HG03103 (cell line): ENCODE measurements at regions not wholly inside any gene's neighbourhood (a gene's known extent, or its start where the extent isn't known, plus 50 kb on each side); places are given as distances from the start of the nearest gene placed in this dataset.
"Not testable (repeated sequence)": the region's sequence is repeated elsewhere in the genome, so short reads cannot be mapped to it uniquely, and the experiment has no call there.

Experiments
- ATAC-seq: cut with Tn5 transposase; IDR thresholded peaks from one replicate; pipeline ENCODE4 v1.9.1; 2021; ENCODE audit warnings: low read depth; ENCODE audit not compliant: unreplicated experiment

DNA sequence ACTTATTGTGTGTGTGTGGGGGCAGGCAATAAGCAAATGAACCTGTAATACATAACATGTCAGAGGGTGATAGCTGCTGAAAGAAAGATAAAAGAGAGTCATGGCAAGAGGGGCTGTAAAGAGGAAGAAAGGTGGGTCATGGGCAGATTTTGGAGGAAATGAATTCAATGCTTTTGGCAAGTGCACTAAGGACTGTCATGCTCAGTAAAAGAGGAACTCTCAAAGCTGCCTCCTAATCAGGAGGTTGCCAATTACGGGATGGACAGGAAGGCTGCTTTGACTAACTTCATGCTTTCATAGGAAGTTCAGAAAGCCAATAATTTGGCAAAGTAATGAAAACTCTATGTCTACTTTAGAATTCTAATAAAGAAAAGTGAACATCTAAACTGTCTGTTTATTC, 401.2 kb downstream of the SH2D4B start:
- no peak for ATAC-seq

DNA sequence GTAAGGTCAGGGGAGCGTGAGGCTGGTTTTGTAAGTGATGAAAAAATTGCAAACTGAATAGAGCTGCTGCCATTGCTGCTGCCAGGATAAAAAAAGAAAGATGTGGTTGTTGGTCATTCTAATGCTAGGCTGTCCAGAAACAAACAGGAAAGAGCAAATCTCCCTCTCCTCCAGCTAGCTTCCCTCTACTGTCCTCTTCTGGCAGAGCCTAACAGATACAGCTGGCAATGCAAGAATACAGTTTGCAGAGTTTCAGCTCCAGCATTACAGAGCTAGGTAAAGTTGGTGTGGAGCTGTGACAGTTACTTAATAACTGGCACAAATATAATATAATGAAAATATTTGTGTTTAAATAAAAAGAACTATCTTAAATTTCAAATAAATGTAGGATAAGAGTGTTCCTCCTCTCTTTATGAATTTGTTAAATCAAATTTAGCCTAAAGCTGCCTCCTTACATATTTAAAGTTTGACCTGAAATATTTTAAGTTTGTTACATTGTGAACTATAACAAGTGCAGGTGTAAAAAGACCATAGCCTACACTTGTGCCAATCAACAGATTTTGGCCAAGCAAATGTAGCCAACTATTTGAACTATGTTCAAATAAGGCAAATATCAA, 407.7 kb downstream of the SH2D4B start:
- peak; percentile 79 for ATAC-seq

DNA sequence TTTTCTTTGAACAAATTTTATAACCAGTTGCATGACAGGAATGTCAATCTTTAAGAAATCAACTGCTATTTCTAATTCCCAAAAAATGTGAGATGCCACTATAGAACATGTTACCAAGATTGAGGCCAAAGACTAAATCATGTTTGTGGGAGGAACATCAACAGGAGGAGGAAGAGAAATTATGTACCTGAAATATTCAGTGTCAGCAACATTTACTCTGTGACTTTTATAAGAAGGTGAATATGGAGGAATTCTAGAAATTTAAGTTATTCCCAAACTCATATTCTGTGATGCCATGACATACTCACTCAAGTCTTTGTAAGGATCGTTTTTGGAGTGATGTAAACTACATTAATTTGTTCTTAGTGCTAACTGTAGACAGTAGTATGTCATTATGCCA, 408.4 kb downstream of the SH2D4B start:
- no peak for ATAC-seq

DNA sequence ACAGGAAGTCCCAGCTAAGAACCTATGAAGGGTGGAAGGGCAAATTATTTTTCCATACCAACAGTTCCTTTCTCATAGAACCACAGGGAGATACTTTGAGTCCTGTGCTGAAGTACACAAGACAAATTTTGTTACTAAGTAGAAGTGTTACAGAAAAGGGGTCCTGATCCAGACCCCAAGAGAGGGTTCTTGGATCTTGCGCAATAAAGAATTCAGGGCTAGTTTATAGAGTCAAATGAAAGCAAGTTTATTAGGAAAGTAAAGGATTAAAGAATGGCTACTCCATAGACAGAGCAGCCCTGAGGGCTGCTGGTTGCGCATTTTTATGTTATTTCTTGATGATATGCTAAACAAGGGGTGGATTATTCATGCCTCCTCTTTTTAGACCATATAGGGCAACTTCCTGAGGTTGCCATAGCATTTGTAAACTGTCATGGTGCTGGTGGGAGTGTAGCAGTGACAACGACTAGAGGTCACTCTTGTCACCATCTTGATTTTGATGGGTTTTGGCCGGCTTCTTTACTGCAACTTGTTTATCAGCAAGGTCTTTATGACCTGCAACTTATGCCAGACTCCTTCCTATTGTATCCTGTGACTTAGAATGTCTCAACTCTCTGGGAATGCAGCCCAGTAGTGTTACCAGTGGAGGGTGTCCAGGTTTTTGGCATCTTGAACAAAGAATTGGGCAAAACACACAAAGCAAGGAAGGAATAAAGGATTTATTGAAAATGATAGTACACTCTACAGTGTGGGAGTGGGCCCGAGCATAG, 409.4 kb downstream of the SH2D4B start:
- no peak for ATAC-seq

DNA sequence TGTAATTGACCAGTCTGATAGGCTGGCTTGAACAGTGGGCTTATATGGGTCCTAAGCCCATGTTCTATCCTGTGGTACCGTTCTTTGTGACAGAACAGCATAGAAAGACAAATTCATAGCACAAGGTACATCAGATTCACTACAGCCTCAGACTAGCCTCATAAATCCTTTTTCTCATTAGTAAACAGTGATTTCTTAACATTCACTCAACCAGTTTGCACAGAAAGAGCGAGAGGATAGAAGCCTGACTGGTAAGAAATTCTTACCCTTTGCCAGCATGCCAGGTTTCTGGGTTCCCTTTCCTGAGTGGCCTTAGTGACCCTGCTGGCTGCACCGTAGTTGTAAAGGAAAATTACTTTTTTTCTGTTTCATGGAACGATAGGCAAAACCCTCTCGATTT, 412.1 kb downstream of the SH2D4B start:
- ATAC-seq: no peak

DNA sequence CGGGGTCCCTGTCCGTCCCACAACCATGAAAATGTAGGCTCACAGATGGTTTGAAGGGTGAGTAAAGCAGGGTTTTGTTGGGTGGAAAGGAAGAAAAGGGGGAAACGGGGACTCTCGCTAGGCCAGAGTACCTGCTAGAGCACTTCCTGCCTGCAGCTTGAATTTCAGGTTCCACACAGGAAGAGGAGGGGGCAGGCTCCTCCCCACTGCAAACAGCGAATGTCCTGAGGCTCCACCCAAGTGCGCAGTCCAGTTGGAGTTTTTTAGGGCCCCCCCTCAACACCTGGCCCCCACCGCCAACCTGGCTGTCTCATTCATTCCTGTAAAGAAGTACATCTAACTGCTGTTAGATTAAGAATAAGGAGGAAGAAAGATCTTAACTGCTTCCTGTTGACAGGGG, 414.7 kb downstream of the SH2D4B start:
- no peak for ATAC-seq

DNA sequence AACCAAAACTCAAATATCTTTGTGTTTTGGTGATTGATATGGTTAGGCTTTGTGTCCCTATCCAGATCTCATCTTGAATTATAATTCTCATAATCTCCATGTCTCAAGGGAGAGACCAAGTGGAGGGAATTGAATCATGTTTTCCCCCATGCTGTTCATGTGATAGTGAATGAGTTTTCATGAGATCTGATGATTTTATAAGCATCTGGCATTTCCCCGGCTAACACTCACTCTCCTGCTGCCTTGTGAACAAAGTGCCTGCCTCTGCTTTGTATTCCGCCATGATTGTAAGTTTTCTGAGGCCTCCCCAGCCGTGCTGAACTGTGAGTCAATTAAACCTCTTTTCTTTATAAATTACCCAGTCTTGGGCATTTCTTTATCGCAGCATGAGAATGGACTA, 419.5 kb downstream of the SH2D4B start:
- no peak for ATAC-seq

DNA sequence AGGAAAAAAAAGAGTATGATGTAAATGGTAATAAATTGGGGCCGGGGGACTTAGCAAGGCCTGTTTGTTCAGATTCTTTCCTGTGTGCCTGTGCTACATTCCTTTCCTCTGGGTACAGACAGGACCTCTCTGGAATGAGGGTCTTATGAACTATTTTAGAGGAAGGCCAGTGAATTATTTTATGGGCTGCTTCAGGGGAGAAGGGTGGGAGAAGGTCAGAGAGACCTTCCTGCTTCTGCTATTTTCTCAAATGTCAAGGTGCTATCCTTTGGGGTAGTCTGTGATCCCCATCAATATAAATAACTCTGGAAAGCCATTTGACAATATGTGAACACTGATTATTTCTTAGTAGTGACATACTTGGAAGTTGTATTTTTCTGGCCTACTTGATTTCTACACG, 426.5 kb downstream of the SH2D4B start:
- ATAC-seq: no peak

DNA sequence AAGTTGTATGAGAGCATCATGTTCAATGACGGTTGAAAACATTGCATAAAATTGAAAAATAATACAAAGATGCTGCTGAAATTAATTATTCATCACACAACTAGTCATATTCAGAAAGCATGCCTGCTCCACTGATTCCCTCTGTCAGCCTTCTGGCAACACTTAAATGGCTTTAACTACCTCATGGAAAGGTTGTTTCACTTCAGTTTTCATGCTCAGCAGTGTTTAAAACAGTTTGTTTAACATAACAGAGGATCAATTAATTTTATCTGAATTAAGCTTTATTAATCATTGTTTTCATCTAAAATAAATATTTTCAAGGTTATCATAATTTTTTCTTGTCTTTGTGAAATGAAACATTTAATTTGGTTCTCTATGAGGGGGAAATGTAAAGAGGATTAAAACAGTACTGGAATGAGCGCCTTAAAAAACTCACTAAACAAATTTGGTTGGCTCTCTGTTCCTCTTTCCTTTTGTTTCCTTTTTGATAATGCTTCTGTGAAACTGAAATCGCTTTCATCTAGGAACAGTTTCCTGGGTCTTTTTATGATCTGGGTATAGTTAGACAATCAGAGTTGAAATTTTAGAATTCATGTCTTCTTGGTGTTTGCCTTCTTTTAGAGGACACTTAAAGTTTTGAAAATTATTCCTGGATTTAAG, 427.4 kb downstream of the SH2D4B start:
- ATAC-seq: peak; percentile 70

DNA sequence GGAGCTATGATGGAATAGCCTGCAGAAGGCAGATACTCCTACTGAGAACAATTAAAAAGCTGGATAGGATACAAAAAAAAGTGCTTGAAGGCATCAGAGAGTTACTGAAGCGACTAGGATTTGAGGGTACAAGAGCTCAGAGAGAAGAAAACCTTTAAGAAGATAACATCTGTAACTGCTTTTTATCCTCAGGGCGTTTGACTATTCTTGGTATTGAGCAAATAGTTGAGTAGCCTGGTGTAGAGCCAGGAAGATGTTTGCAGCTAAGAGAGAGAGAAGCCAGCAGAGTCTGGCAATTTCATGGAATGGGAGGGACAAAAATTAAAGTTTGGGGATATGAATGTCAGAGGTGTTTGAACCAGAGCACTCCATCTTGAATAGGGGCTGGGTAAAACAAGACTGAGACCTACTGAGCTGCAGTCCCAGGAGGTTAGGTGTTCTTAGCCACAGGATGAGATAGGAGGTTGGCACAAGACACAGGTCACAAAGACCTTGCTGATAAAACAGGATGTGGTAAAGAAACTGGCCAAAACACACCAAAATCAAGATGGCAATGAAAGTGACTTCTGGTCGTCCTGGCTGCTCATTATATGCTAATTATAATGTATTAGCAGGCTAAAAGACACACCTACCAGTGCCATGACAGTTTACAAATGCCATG, 428.8 kb downstream of the SH2D4B start:
- ATAC-seq: no peak

DNA sequence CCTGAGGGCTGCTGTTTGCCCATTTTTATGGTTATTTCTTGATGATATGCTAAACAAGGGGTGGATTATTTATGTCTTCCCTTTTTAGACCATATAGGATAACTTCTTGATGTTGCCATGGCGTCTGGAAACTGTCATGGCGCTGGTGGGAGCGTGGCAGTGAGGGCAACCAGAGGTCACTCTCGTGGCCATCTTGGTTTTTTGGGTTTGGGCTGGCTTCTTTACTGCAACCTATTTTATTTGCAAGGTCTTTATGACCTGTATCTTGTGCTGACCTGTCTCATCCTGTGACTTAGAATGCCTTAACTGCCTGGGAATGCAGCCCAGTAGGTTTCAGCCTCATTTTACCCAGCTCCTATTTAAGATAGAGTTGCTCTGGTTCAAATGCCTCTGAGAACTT, 429.7 kb downstream of the SH2D4B start:
- ATAC-seq: not testable (repeated sequence)

DNA sequence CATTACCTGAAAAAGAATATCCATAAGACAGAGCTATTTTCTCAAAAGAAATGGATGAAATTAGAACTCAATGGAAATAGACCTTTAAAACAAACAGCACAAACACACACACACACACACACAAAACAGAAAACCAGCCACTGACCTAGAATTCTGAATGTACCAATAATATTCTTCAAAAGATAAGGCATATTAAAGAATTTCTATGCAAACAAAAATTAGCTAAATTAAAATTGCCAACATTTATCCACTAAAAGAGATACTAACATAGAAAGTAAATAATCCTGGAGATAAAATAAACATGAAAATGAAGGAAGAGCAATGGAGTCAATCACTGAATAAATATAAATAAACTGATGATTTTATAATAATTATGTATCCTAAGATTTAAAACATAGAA, 431.2 kb downstream of the SH2D4B start:
- no peak for ATAC-seq

DNA sequence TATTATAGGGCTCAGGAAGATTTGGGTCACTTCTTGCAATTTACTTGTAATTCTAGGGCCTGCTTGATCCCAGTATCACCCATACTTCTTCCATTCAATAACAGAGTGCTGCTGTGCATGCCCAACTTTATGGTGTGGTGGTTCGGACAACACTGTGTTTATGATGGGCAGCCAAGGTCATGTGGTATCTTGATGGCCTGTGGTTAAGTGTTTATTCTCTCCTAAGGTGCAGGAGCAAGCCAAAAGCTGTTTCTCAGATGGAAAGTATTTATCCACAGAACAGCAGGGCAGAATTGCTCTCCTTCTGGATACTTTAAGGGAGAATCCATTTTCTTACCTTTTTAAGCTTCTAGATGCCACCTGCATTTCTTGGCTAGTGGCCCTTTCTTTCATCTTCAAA, 433.8 kb downstream of the SH2D4B start:
- ATAC-seq: no peak

DNA sequence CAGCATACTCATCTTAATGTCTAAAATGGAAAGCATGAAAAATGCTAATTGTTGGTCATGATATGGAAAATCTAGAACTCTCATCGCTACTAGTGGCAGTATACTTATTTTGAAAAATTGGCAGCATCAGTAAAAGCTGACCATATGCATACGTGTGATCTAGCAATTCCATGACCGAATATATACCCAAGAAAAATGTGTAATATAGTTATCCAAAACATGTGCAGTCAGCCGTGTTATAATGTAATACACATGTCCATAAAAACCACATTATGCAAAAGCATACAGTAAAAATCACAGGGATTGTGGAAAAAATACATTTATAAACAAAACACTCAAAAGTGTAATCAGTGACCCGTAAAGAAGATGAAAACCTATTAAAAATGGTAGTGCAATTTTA, 439.0 kb downstream of the SH2D4B start:
- no peak for ATAC-seq

DNA sequence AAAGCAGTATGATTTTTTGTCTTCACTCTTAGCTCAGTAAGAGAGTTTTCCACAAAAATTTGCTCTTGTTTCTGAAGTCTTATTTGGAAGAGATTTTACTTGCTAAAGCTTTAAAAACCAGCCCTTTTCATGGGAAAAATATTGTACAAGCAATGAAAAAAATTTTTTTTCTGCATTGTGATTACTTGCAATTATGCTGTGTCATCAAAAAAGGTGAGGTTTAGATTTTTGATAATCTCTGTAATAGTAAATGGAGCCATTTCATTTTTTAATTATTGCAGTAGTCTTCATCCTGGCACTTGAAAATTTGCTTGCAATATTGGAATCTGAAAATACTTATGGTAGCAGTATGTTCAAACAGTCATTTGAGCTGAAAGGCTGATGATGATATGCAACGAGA, 447.4 kb downstream of the SH2D4B start:
- ATAC-seq: no peak

DNA sequence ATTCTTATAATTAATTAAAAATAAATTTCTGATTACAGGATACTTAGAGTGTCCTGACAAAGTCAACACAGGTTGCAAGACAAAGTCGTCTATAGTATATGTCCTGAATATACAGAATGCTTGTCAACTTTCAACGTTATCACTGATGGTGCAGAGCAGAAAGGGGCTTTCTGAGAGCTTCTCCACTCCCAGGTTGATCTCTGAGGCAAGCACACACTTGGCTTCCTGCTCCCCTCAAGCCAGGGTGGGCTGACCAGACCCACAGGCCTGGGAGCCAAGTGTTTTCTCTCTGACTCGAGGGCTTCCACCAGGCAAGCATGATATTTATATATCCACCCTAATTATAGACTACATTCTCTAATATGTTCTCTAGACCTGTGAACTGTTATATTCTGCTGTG, 448.9 kb downstream of the SH2D4B start:
- no peak for ATAC-seq

DNA sequence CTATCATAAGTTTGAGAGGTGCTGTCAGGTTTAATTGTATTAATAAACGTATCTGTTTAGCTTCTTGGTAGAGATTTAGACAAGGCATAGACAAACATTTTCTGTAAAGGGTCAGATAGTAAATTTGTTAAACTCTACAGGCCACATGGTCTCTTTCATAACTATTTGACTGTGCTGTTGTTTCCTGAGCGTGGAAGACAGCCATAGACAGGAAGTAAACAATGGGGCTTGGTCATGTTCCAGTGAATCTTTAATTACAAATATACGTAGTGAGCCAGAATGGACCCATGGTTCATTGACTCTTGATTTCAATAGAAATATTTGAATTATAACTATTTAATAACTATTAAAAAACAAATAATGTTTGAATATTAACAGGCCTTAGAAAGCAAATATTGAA, 451.1 kb downstream of the SH2D4B start:
- no peak for ATAC-seq

DNA sequence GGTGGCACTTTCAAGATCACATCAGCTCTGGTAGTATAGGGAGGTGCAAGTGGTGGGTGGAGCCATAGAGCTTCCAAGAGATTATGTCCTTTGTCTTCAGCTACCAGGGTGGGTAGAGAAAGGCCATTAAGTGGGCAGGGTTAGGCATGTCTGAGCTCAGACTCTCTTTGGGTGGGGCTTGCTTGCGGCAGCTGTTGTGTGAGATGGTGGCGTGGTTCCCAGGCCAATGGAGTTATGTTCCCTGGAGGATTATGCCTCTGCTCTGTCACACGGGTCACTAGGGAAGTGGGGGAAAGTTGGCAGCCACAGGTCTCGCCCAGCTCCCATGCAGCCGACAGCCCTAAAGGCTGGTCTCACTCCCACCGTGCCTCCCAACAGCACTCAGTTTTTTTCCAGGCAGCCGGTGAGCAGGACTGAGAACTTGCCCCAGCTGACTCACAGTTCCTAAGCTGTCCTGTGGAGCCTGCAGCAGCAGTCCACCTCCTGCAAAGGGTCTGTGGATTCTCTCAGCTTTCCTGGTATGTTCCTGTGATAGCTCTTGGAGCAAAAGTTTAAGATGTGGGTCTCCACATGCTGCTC, 459.0 kb downstream of the SH2D4B start:
- ATAC-seq: no peak

DNA sequence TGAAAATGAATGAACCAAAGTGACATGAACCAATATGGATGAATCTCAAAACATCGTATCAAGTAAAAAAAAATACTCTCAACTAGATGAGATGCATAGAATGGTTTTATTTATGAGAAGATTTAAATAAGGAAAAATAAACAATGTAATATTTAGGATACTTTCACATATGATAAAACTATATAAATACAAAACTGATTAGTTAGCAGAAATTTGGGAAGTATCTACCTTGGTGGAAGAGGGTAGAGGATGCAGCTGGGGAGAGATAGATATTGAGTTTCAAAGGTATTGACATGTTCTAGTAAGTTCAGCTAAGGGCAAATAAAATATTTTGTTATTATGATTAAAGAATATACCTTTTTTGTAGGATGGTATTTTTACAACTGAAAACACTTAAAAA, 463.1 kb downstream of the SH2D4B start:
- ATAC-seq: no peak

DNA sequence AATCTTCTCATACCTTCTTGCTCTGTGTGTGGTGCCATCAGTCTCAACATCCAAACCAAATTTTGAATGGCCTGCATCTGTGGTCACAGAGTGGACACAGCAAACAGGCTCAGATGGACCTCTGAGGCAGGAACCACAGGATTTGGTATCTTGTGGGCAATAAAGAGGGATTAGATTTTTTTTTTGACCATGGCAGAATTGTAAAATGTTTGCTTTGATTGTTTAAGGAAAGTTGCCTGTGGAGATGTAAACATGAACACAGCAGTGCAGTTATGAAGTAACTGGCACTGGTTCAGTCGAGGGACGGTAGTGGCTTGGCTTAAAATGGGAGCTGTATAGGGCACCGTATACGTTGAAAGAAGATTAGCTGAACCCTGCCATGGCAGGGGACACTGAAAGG, 464.7 kb downstream of the SH2D4B start:
- no peak for ATAC-seq

DNA sequence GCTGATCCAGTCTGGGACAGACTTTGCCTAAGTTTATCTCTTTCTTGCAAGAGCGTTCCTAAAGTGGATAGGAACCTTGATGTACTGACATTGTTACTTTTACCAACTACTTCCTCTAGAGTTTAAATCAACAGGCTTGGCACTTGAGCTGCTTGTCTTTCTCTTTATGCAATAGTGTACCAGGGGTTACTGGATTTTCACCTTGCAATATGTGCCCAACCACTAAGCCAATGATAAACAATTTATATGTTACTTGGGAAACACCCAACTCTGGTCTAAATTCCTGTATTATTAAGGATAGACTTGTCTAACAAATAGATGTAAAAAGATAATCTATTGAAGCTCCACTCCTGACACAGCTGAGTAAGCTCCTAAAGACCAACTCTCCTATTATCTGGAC, 470.2 kb downstream of the SH2D4B start:
- no peak for ATAC-seq
